Stimulated activated CD4-positive, alpha-beta T cell treated with anti-CD3 and anti-CD28 coated beads, Interleukin-4, amount 100 ng/mL, for 4 hours (primary cell): ENCODE measurements at regions not wholly inside any gene's neighbourhood (a gene's known extent, or its start where the extent isn't known, plus 50 kb on each side); places are given as distances from the start of the nearest gene placed in this dataset.

ENCODE experiments used
- DNase-seq, 2 experiments: peaks; one replicate each; pipeline ENCODE4 v3.0.0-alpha.2; 2020

GRCh38 chr13:109846185-109846584 lies 59.8 kb upstream of the IRS2 start:
- no peak for DNase-seq

GRCh38 chr13:109844396-109844795 lies 58.0 kb upstream of the IRS2 start:
- DNase-seq: no peak

- DNase-seq: no peak
These were observed 57.3 kb upstream of the IRS2 start for GRCh38 chr13:109843695-109844094.

GRCh38 chr13:109842212-109842920 lies 56.0 kb upstream of the IRS2 start:
- DNase-seq: no peak

- DNase-seq: no peak
These were observed 54.5 kb upstream of the IRS2 start for GRCh38 chr13:109840893-109841287.

GRCh38 chr13:109840201-109840892 lies 54.0 kb upstream of the IRS2 start:
- DNase-seq: peak; percentile 3 to 29

GRCh38 chr13:109836629-109837607 lies 50.5 kb upstream of the IRS2 start:
- DNase-seq: no peak
